B cell (primary cell): ENCODE measurements at regions not wholly inside any gene's neighbourhood (a gene's known extent, or its start where the extent isn't known, plus 50 kb on each side); places are given as distances from the start of the nearest gene placed in this dataset.

ENCODE experiments used
- ATAC-seq: fragments of 200-7000 bp; cut with Tn5 transposase; one replicate; pipeline ENCODE4 v1.10.0; 2021; ENCODE audit warnings: low read depth, mild to moderate bottlenecking, moderate number of reproducible peaks, moderate library complexity
- CTCF ChIA-PET: fragments of 350-600 bp; sonication (Branson Sonifier 250); formaldehyde crosslinking; loops from one replicate; lab custom pipeline; 2021; ENCODE audit warnings: antibody characterized with exemption, inconsistent platforms; lab: Charles Lee
- POLR2A ChIA-PET: fragments of 350-600 bp; sonication (Branson Sonifier 250); formaldehyde crosslinking; loops from one replicate; lab custom pipeline; 2021; ENCODE audit warnings: antibody characterized with exemption; lab: Charles Lee
- DNase-seq: peaks from one replicate; pipeline ENCODE4 v3.0.0; 2013
- H2AFZ ChIP-seq: 2 replicates; pipeline ENCODE4 v1.6.1; 2012; ENCODE audit warnings: mild to moderate bottlenecking, low read depth, low read length; ENCODE audit not compliant: insufficient read depth, poor library complexity, severe bottlenecking
- H3K27ac ChIP-seq, 2 donors: 1 replicate in 1 of 2; 2 replicates in 1 of 2; pipeline ENCODE4 v1.5.1; 2012 to 2013; ENCODE audit warnings: low read length in 2 of 2, mild to moderate bottlenecking in 2 of 2, moderate library complexity in 1 of 2
- H3K27me3 ChIP-seq, 4 experiments: fragments of 200-600 bp in 1 of 4; sonication (generic) in 1 of 4; replicated peaks in 1 of 4; 1 replicate in 2 of 4; 2 replicates in 2 of 4; pipeline versions ENCODE4 v1.6.1 to v1.7.0; 2013 to 2016; ENCODE audit warnings: low read length in 3 of 4, mild to moderate bottlenecking in 2 of 4, mixed read lengths in 1 of 4, moderate library complexity in 1 of 4; ENCODE audit not compliant: insufficient read depth in 4 of 4, control insufficient read depth in 3 of 4; ENCODE audit errors: control extremely low read depth in 1 of 4
- H3K36me3 ChIP-seq, 2 experiments: replicated peaks in 1 of 2; 1 replicate in 1 of 2; 2 replicates in 1 of 2; pipeline versions ENCODE4 v1.6.1 to v1.7.1; 2013; ENCODE audit warnings: low read length in 1 of 2; ENCODE audit not compliant: insufficient read depth in 2 of 2, control insufficient read depth in 1 of 2; ENCODE audit errors: control extremely low read depth in 1 of 2, extremely low read depth in 1 of 2
- H3K4me1 ChIP-seq, 2 donors: fragments of 200-600 bp in 1 of 2; sonication (generic) in 1 of 2; 1 replicate in 1 of 2; 2 replicates in 1 of 2; pipeline versions ENCODE4 v1.5.1 to v1.6.1; 2013 to 2017; ENCODE audit warnings: low read length in 2 of 2; ENCODE audit not compliant: control insufficient read depth in 2 of 2, insufficient read depth in 2 of 2
- H3K4me2 ChIP-seq: replicated peaks from 2 replicates; pipeline ENCODE3; 2012; ENCODE audit warnings: mild to moderate bottlenecking, low read depth, low read length; ENCODE audit not compliant: poor library complexity, severe bottlenecking
- H3K4me3 ChIP-seq, 5 experiments: fragments of 200-600 bp in 1 of 5; sonication (generic) in 1 of 5; 1 replicate in 3 of 5; 2 replicates in 2 of 5; pipeline versions ENCODE4 v1.5.1 to v1.7.0; 2011 to 2016; ENCODE audit warnings: low read length in 4 of 5, mild to moderate bottlenecking in 4 of 5, low read depth in 2 of 5, control low read depth in 1 of 5, moderate library complexity in 1 of 5; ENCODE audit not compliant: insufficient read depth in 1 of 5; ENCODE audit errors: control extremely low read depth in 1 of 5, extremely low read depth in 1 of 5
- H3K79me2 ChIP-seq: fragments of 200-600 bp; sonication (generic); one replicate; pipeline ENCODE4 v1.6.0; 2016; ENCODE audit warnings: low read length; ENCODE audit not compliant: control insufficient read depth, insufficient read depth
- H3K9ac ChIP-seq: fragments of 200-600 bp; sonication (generic); 2 replicates; pipeline ENCODE4 v1.6.1; 2017; ENCODE audit warnings: mild to moderate bottlenecking, low read length, moderate library complexity
- H3K9me3 ChIP-seq, 3 donors: one replicate each; pipeline versions ENCODE4 v1.6.1 to v1.7.1; 2013; ENCODE audit warnings: low read length in 2 of 3; ENCODE audit not compliant: control insufficient read depth in 2 of 3, insufficient read depth in 1 of 3; ENCODE audit errors: control extremely low read depth in 1 of 3
- H4K20me1 ChIP-seq: 2 replicates; pipeline ENCODE4 v1.6.0; 2012; ENCODE audit warnings: mild to moderate bottlenecking, low read length; ENCODE audit not compliant: insufficient read depth, control insufficient read depth, poor library complexity, severe bottlenecking
- H3K27ac Mint-ChIP-seq: one replicate; pipeline ENCODE4 v1.8.0; 2021; ENCODE audit warnings: mixed read lengths
- H3K27me3 Mint-ChIP-seq: one replicate; pipeline ENCODE4 v1.8.0; 2021; ENCODE audit warnings: mixed read lengths
- H3K4me1 Mint-ChIP-seq: one replicate; pipeline ENCODE4 v1.8.0; 2021; ENCODE audit warnings: mixed read lengths
- H3K4me3 Mint-ChIP-seq: one replicate; pipeline ENCODE4 v1.8.0; 2021; ENCODE audit warnings: mixed read lengths
- H3K9me3 Mint-ChIP-seq: one replicate; pipeline ENCODE4 v1.8.0; 2022; ENCODE audit warnings: mixed read lengths; ENCODE audit not compliant: insufficient read depth
- EZH2 ChIP-seq: IDR thresholded peaks from 2 replicates; pipeline ENCODE4 v1.6.1; 2012; ENCODE audit warnings: borderline replicate concordance, low read depth, mild to moderate bottlenecking, moderate library complexity, low read length; ENCODE audit not compliant: insufficient read depth, poor library complexity, severe bottlenecking
- WGBS: methylation state at CpG from one replicate; pipeline ENCODE4 v1.1.5; 2013; ENCODE audit warnings: missing lambda C conversion rate; ENCODE audit not compliant: insufficient coverage; 5-methylcytosine and 5-hydroxymethylcytosine counted together
- intact Hi-C: fragments of 100-400 bp; cut with micrococcal nuclease; formaldehyde crosslinking; loops from one replicate; pipeline ENCODE4 v1.10.0; 2022
- TF ChIP-seq, protein P1 (sequence below): fragments of 200-600 bp; IDR thresholded peaks from one replicate; pipeline ENCODE4 v1.8.0; 2022; ENCODE audit warnings: antibody characterized with exemption, mild to moderate bottlenecking

DNA sequence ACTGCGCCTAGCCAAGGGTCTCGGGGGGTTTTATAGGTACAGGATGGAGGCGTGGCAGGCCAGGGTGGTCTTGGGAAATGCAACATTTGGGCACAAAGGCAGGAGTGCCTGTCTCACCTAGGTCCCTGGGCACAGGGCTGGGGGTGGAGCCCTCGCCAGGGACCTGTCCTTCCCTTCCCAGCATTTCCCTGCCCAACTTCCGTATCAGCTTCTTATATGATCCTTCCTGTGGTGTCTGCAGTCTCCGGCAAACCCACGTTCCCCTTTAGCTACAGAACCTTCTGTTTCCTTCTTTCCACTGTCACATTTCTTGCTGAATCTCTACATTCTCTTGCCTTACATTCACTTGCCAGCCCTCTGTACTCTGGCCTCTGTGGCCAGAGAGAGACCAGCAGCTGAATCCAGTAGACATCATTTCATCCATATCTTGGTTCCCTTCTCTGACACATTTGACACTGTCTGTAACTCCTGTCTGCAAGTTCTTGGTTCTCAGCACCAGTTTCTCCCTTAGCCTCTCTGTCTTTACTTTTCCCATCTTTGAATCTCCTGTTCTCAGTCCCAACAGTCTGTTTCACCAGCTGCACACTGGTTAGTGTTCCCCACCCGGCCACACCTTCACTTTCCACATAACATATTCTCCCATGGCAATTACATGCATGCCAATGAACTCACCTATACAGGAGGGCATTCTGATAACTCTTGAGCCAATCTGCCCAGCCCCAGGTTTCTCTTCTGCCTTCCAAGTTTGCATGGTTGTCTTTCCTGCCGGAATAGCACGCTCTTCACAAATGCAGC lies 134.7 kb upstream of the ZNF608 start:
- Histone ChIP-seq H3K27ac (no peak overlapping the region), H3K4me3 (no peak overlapping the region), H3K36me3 (no peaks in the 10 kb centered on the region), H3K9ac (no peak overlapping the region), H3K4me1 (peaks cover 9 to 13% of the 10 kb centered on the region in 2 donors), H2AFZ (peak overlapping the region; percentile 1), H3K9me3 (no peaks in the 10 kb centered on the region), H4K20me1 (no peaks in the 10 kb centered on the region), H3K79me2 (no peaks in the 10 kb centered on the region), H3K27me3 (no peaks in the 10 kb centered on the region), H3K4me2 (no peak overlapping the region)
- Mint-ChIP-seq H3K4me1 (peaks cover 10% of the 10 kb centered on the region), H3K27me3 (no peaks in the 10 kb centered on the region), H3K27ac (no peak overlapping the region), H3K4me3 (no peak overlapping the region), H3K9me3 (no peaks in the 10 kb centered on the region)
- POLR2A ChIA-PET = no interaction called here
- no peak for DNase-seq
- 68% methylated on average over 10 of the region's 10 CpGs for WGBS
- intact Hi-C loops = no loop called here
- CTCF ChIA-PET = no interaction called here
- no peak for ATAC-seq
- TF ChIP-seq, protein P1, sequence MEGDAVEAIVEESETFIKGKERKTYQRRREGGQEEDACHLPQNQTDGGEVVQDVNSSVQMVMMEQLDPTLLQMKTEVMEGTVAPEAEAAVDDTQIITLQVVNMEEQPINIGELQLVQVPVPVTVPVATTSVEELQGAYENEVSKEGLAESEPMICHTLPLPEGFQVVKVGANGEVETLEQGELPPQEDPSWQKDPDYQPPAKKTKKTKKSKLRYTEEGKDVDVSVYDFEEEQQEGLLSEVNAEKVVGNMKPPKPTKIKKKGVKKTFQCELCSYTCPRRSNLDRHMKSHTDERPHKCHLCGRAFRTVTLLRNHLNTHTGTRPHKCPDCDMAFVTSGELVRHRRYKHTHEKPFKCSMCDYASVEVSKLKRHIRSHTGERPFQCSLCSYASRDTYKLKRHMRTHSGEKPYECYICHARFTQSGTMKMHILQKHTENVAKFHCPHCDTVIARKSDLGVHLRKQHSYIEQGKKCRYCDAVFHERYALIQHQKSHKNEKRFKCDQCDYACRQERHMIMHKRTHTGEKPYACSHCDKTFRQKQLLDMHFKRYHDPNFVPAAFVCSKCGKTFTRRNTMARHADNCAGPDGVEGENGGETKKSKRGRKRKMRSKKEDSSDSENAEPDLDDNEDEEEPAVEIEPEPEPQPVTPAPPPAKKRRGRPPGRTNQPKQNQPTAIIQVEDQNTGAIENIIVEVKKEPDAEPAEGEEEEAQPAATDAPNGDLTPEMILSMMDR = no peak
- TF ChIP-seq EZH2 = no peak

DNA sequence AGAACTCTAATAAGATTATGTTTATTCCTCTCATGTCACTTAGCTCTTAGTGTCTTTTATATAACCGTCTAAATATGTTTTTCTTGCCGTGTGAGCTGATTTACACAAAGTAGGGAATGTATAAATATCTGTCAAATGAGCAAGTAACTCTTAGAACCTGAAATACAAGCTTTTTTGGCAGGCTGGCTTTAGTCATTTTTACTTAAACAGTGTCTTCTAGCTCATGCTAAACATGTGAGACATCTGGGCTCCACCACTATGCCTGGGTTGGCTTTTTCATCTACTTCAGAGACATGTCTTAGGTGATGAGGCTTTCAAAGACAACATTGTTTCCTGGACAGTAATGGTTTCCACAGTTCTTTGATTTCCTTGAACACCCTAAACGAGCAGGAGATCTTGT lies 137.2 kb upstream of the ZNF608 start:
- intact Hi-C loops = no loop called here
- no peaks in the 10 kb centered on the region for H4K20me1 ChIP-seq
- no peak for TF ChIP-seq EZH2
- TF ChIP-seq, protein P1 = no peak
- no peak overlapping the region for H3K27ac ChIP-seq
- H3K9me3 ChIP-seq = no peaks in the 10 kb centered on the region
- H2AFZ ChIP-seq = no peak overlapping the region
- Mint-ChIP-seq H3K9me3 (no peaks in the 10 kb centered on the region), H3K27ac (no peak overlapping the region), H3K4me3 (no peak overlapping the region), H3K4me1 (peaks cover 9% of the 10 kb centered on the region), H3K27me3 (no peaks in the 10 kb centered on the region)
- WGBS = 83% methylated on average over 1 of the region's 3 CpGs
- H3K79me2 ChIP-seq = no peaks in the 10 kb centered on the region
- H3K4me2 ChIP-seq = no peak overlapping the region
- peaks cover 7 to 11% of the 10 kb centered on the region in 2 donors for H3K4me1 ChIP-seq
- ChIA-PET CTCF (no interaction called here), POLR2A (no interaction called here)
- no peak overlapping the region for H3K4me3 ChIP-seq
- no peaks in the 10 kb centered on the region for H3K36me3 ChIP-seq
- no peak for DNase-seq
- H3K27me3 ChIP-seq = no peaks in the 10 kb centered on the region
- no peak for ATAC-seq
- H3K9ac ChIP-seq = no peak overlapping the region
